AG09309 (cell line): ENCODE measurements at regions not wholly inside any gene's neighbourhood (a gene's known extent, or its start where the extent isn't known, plus 50 kb on each side); places are given as distances from the start of the nearest gene placed in this dataset.

Source experiments
- DNase-seq: peaks from one replicate; pipeline ENCODE4 v3.0.0-alpha.2; 2010; ENCODE audit warnings: low read depth
- H3K4me3 ChIP-seq: 2 replicates; pipeline ENCODE4 v1.5.1; 2011; ENCODE audit warnings: mild to moderate bottlenecking, low read depth, low read length, moderate library complexity; ENCODE audit not compliant: control insufficient read depth
- TF ChIP-seq, protein P1 (sequence below): IDR thresholded peaks from 2 replicates; pipeline ENCODE4 v1.5.1; 2011; ENCODE audit warnings: mild to moderate bottlenecking, low read depth, low read length, inconsistent platforms; ENCODE audit not compliant: insufficient read depth, control insufficient read depth; ENCODE audit errors: missing control alignments

DNA sequence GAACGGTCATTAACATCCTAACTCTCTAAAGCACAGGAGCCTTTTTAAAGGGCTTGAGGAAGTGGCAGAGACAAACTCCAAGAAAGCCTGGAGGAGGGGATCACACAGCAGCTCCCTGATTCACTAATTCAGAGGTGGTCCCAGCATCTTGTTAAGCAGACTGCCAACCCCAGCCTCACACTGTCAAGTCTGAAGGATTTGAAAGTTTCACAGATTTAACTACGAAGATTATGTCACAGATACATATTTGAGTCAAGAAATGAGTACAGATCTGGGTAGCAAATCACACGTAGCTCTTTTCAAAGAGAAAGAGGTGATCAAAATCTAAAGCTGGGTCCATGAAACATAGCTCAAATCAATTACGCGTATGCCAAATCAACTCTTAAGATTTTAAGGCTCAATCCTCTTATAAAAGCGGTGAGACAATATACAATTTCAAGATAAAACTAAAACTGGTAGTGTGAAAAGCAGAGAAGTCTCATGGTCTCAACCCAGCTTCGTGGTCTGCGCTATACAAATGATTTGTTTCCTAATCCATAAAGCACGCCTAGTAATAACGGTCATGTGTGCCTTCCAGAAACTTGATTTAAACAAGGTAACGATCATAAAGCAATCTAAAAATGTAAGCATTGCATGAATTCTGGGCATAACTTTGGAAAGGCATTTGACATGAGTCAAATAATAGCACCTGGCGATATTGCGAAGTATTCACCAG, 229.9 kb upstream of the MKLN1 start:
- no peak overlapping the region for H3K4me3 ChIP-seq
- no peak for DNase-seq
- TF ChIP-seq, protein P1, sequence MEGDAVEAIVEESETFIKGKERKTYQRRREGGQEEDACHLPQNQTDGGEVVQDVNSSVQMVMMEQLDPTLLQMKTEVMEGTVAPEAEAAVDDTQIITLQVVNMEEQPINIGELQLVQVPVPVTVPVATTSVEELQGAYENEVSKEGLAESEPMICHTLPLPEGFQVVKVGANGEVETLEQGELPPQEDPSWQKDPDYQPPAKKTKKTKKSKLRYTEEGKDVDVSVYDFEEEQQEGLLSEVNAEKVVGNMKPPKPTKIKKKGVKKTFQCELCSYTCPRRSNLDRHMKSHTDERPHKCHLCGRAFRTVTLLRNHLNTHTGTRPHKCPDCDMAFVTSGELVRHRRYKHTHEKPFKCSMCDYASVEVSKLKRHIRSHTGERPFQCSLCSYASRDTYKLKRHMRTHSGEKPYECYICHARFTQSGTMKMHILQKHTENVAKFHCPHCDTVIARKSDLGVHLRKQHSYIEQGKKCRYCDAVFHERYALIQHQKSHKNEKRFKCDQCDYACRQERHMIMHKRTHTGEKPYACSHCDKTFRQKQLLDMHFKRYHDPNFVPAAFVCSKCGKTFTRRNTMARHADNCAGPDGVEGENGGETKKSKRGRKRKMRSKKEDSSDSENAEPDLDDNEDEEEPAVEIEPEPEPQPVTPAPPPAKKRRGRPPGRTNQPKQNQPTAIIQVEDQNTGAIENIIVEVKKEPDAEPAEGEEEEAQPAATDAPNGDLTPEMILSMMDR: no peak

- DNase-seq: no peak
- no peak overlapping the region for H3K4me3 ChIP-seq
- TF ChIP-seq, protein P1: no peak
These were observed 229.1 kb upstream of the MKLN1 start for GRCh38 chr7:131098527-131098926.

GRCh38 chr7:131100357-131101054, 227.2 kb upstream of the MKLN1 start:
- DNase-seq: no peak
- TF ChIP-seq, protein P1: no peak
- H3K4me3 ChIP-seq: no peak overlapping the region

DNA sequence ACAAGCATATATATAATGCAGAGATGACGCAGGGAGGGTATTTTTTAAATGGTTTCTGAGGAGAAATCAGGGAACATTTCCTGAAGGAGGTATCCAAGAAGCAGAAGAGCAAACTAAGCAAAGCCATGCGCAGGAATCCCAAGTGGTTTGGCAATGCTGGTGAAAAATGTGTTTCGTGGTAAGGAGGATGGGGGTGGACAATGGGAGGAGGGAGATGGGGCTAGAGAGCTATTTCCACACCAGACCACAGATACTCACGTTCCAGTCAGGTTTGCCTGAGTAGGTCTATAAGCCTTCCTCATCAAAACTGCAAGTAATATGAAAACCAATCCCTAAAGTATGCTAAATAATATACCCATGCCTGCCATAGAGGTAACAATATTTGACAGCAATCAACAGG, 223.7 kb upstream of the MKLN1 start:
- no peak overlapping the region for H3K4me3 ChIP-seq
- TF ChIP-seq, protein P1: no peak
- DNase-seq: peak; percentile 75

GRCh38 chr7:131104596-131105293, 222.9 kb upstream of the MKLN1 start:
- TF ChIP-seq, protein P1: no peak
- DNase-seq: no peak
- H3K4me3 ChIP-seq: peak overlapping the region; percentile 94

GRCh38 chr7:131105294-131105798, 222.3 kb upstream of the MKLN1 start:
- TF ChIP-seq, protein P1: no peak
- H3K4me3 ChIP-seq: peak overlapping the region; percentile 94
- DNase-seq: no peak
